HG03354 (cell line): ENCODE measurements at regions not wholly inside any gene's neighbourhood (a gene's known extent, or its start where the extent isn't known, plus 50 kb on each side); places are given as distances from the start of the nearest gene placed in this dataset.

Source experiments
- ATAC-seq: cut with Tn5 transposase; IDR thresholded peaks from one replicate; pipeline ENCODE4 v1.9.1; 2021; ENCODE audit warnings: mild to moderate bottlenecking; ENCODE audit not compliant: unreplicated experiment, poor library complexity, severe bottlenecking

DNA sequence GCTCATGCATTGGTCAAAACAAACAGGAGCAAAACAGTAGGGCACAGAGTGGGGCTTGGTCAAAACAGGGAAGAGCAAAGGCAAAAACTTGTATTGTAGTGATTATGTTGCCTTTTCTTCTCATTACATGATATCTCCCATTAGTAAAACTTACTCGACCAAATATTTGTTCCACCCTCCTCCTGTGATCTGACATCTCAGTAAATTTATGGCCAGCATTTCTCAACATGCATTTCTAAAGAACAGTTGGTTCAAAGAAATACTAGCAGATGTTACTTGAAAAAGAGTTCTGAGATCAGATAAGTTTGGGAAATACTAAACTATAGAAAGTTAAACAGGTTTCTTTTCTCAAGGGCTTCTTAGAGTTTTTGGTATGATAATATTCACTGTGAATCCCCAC lies 423.1 kb downstream of the FIGN start:
- ATAC-seq: no peak

DNA sequence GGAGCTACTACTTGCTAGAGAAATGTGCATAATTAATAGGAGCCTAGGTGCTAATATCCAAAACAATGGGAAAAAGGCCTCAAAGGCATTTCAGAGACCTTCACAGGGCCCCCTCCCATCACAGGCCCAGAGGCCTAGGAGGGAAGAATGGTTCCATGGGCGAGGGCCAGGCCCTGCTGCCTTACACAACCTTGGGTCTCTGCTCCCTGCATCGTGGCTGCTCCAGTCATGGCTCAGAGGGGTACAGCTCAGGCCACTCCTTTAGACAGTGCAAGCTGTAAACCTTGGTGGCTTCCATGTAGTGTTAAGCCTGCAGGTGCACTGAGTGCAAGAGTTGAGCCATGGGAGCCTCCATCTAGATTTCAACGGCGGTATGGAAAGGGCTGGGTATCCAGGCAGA lies 429.2 kb downstream of the FIGN start:
- ATAC-seq: no peak

DNA sequence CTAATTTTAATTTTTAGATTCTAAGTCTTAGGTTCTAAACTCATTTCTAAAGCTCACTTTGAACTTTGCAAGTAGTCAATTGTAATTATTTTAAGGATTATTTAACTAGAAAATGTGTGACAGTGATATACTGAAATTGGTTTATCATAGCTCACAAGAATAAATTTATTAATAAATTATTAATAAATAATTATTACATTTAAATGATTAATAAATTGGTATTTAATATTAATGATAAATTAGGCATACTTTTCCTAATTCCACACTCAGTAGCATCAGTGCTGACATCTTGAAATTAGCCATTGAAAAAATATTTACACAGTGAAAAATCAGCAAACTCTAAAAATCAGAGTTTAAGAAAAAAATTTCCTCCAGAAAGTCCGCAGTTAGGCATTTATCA lies 433.7 kb downstream of the FIGN start:
- ATAC-seq: no peak

DNA sequence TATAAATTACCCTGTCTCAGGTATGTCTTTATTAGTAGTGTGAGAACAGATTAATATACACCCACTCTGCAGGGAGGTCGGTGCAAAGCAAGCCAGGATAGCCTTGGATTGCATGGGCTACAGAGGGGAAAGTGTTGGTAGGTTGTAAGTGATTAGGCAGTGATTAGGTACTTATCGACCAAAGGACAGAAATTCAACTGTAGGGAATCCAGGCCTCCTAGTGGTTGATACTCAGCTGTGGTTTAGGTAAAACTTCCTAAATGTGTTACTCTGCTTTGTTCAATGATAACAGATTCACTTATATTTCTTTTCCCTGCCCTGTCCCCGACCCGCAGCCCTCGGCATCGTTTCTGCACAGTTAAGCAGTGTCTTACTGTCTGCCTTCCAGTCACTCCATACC lies 444.0 kb downstream of the FIGN start:
- no peak for ATAC-seq

DNA sequence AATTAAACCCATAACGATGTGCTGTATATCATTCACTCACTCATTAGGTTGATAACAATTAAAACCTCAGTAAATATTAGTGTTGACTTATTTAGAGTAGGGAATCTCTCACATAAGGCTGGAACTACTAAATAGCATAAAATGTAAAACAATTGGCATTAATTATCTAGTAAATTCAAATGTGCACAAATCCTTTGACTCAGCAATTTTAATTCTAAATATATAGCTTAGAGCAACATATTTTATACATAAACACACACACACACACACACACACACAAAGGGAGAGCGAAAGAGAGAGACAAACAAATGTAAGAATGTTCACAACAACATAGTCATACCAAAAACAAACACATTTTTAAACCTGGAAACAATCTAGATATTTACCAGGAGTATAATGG lies 443.1 kb upstream of the KCNH7 start:
- no peak for ATAC-seq

DNA sequence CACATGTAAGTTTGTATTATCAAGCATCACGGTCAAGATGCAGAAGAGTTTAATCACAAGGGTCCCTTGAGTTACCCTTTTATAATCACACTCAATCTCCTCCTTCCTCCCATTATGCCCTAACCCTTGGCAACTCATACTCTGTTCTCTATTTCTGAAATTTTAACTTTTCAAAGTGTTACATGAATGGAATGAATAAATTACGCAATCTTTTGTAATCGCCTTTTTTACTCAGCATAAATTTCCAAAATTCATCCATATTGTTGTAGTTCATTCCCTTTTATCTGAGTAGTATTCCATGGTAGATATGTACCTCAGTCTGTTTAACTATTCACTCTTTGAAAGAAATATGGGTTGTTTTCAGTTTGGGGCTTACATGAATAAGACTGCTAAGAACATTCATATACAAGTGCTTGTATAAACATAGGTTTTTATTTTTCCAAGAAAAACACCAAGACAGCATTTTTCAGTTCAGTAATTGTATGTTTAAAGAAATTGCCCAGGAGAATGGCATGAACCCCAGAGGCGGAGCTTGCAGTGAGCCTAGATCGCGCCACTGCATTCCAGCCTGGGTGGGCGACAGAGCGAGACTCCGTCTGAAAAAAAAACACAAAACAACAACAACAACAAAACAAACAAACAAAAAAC lies 430.9 kb upstream of the KCNH7 start:
- ATAC-seq: no peak

DNA sequence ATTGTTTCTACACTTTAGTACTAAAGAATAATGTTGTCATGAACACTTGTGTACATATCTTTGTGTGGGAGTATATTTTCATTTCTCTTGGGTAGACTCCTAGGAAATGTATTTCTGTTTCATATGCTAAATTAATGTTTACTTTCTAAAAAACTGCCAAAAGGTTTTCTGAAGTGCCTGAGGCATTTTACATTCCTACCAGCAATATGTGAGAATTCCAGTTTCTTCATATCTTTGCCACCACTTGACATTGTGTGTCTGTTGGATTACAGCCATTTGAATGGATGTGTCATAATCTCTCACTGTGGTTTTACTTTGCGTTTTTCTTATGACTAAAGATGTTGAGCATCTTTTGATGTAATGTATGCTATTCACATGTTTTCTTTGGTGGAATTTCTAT lies 428.2 kb upstream of the KCNH7 start:
- ATAC-seq: no peak

DNA sequence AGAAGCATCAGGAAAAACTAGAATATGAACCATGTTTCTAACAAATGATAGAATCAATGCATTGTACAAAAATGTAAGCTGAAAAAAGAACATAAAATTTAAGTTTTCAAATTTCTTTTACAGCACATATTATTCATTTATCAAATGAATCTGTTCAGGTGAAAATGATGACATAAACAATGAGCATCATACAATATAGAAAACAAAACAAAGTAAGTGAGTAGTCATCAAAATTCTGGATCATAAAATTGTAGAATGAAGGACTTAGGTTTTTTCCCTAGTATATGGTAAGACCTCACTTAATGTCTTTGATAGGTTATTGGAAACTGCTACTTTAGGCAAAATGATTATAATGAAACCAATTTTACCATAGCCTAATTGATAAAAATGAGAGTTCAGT lies 427.0 kb upstream of the KCNH7 start:
- ATAC-seq: no peak

DNA sequence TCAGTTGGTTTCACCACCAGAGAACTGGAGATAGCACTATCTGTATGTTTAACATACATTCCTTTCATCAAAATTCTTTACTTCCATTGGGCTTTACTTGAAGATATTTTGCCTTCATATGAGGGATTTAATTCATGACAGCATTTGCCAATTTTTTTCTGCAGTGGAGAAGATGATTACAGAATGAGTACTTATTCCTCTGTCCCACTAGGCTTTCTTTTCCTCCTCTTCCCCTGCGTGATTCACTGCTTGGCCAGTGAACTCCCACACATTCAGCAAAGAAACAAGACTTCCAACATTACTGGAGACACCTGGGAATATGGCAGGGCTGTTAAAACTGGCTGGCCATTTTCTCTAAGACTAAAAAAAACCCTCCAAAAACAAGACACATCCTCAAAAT lies 425.8 kb upstream of the KCNH7 start:
- no peak for ATAC-seq

DNA sequence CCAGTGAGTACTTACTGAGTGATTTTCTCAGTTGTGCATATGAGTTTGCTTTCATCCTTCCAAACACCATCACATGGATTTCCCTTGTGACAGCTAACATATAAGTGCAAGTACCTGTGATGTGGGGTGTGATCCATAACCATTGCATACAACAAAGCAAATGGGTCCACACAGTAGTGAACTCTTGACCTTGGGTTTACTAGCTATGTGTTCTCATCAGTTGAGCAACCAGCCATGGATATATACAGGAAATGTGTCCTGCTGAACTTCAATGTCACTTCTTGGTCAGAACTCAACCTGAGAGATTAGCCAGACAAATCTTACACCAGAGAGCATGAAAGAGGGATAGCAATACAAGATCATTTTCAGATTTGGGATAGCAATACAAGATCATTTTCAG lies 420.9 kb upstream of the KCNH7 start:
- no peak for ATAC-seq

DNA sequence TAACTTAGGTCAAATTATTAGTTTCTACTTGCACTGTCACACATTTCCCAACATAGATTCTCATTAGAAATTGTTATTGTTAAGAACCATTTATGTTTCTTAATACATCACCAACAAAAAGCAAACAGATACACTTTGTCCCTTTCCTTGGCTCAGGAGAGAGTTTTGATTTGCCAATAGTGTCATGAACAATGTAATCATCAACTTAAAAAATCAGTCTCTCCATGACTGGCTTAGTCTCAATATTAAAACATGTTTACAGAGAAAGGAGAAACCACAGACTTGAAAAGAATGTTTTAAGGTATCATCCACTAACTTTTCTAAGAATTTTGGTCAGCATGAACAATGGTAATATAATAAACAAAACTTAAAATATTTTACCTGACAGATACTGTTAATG lies 416.5 kb upstream of the KCNH7 start:
- ATAC-seq: no peak

DNA sequence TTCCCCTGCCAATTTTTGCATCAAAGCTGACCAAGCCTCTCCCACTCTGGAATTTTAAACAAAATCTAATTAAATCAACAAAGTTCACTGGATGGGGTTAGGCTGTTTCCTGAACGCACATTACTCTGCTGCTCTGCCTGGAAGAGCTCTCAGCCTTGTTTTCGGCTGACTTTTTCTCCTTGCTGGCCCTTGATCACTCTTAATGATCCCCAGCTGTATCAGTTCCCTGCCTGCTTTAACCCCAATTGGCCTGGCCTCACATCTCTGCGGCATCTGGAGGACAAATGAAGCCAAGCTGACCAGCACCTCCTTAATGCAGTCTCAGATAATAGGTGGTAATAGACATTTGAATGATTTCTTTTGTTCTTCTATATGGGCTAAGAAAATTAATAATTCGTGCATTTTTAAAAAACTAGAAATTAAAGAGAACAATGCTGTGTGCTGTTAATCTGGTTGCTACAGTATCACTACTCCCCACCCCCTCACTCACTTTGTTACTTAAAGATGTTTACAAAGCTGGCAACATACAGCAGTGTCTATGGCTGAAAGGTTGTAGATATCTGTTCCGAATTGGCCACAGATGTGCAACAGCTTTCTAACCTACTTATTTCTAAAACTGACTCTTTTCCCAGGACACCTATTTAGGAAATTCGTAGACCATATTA lies 415.2 kb upstream of the KCNH7 start:
- no peak for ATAC-seq

DNA sequence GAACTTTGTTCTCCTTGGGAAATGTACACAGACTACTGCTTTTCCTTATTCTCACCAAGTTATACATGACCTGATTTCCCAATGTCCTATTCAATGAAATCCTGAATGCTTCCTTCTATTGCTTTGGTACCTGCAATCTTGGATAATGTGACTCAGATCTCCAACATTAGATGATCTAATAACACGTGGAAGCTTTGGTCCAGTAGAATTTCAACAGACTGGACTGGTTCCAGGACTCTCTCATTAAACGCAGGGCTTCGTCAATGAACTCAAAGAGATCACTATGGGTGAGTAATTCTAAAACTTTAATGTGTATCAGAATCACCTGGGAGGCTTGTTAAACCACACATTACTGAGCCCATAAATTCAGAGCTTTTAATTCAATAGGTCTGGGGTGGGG lies 413.6 kb upstream of the KCNH7 start:
- no peak for ATAC-seq

DNA sequence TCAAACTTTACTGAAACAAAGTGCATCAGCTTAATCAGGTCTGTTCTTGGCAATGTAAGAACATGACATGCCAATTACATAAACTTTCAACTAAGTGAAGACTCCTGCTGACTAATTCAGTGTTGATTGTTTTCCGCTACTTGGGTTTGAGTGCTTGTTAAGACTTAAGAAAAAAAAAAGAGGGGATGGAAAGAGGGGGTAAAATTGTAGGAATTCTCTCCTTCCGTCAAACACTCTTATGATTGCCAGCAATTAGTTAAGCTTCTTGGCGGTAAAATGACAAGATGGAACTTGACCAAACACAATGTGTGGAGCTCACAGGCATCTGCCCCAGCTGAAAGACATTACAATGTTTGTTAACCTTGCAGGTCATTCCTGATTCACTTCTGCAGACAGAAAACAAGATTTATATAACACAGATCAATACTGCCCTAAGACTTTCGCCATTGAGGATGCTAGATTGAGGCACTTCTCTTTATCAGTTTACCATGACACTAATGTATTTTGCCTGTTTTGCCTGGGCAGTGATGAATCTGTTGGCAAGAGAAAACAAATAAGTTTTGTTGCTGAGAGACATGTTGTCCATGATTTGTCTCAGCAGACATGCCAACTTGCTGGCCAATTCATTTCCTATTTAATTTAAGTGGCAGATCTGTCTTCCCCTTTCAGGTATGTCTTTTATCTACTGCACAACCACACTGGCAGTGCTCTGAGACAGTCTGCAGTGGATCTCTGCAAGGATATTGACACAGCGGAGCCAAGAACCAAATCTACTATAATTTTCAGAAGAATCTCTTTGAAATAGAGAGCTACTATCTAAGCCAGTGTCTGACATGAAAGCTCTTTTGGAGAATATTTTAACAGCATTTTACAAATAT lies 410.0 kb upstream of the KCNH7 start:
- no peak for ATAC-seq

DNA sequence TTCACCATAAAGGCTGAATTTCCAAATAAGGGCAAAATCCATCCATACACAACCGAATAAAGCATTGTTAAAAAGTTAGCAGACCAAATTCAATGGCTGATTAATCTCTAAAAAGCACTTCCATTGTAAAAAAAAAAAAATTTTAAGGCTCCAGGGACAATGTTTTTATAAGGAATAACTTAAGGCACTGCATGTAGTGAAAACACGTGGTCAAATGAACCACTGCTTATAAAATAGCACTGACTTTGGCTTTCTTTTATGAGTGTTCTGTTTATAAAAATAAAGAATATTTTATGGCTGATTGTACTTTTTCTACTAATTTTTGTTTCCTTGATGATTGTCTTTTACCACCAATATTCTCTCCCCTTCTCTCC lies 409.3 kb upstream of the KCNH7 start:
- no peak for ATAC-seq

DNA sequence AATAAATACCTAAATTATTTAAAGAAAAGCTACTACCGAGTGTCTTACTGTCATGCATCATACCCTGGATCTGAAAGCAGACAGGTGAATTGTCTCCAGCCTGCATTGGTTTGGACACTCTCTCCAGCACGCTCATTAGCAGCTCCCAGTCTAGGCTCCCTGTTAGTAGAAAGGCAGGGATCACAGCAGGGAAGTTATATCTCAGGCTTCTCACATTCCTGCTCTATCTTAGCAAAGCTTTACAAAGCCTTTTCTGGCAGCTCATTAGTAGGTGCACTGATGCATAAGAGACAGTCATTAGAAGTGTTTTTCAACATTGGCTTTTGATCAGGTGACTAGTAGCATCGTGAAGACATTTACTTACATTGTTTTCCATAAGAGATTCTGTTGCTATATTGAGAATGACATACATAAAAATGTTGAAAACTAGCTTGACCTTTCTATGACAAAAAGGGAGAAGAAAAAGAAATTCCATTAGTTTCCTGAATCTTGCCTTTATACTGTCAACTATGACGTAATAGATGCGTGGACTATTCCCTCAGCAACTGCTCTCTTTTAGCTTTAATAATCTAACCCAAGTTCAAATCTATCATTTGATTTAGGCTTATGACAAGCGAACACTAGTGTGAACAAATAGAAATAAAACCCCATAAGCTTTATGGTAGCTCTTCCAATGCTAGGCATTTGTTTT lies 408.7 kb upstream of the KCNH7 start:
- ATAC-seq: no peak

DNA sequence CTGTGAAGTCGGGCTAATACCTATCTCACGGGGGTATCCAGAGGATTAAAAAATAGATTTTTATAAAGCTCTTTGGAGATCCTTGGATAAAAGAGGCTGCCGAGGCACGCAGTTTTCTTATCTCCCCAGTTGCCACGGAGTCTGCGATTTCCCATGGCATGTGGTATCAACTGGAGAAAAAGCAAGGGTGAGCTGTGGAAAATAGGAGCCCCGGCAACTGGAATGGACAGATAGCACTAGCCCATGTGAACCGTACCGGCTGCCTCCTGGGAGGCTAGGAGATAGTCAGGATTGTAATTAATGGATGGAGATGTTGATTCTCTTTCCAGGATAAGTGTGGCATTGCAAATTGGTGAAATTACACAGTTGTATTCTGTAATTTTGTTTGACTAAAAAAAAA lies 407.6 kb upstream of the KCNH7 start:
- ATAC-seq: no peak

DNA sequence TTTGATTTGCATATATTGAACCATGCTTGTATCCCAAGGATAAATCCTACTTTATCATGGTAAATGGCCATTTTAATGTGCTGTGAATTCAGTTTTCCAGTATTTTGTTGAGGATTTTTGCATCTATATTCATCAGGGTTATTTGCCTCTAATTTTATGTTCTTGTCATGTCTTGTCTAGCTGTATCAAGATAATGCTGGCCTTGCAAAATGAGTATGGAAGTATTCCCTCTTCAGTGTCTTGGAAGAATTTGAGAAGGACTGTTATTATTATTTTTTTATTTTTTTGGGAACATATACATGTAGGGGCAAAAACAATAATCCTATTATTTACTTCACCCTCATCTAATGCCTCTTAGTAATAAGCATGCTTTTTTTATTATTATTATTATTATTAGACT lies 398.0 kb upstream of the KCNH7 start:
- no peak for ATAC-seq

DNA sequence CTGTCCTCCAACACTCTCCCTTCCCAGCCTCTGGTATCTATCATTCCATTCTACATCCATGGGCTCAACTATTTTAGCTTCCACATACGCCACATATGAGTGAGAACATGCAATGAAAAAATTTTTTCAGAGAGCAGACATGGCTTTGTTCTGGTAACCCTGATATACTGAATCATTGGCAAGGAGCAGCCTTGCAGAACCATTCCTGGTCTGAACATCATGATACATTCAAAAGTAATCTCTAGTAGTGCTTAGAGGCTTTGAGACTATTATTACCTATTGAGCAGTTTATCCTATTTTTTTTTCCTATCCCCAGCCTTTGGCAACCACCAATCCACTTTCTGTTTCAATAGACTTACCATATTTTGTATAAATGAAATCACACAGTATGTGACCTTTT lies 393.1 kb upstream of the KCNH7 start:
- no peak for ATAC-seq

DNA sequence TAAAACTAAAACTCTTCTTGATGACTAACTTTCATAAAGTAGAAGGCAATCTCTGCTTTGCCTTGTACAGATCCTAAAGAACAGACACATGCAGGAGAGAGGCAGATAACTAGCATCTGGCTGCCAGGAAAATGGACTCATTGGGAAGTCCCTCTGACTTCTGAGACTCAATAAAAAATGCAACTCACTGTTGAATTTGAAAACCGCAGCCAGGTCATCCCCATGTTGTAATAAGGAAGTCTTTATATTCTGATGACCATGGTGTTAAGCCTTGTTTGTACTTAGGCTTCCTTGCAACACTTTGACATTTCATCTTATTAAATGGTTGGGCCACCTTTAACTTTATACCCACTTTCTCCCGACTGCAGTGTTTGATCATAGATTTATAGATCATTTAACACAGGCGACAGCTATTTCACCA lies 375.1 kb upstream of the KCNH7 start:
- ATAC-seq: no peak
